Coronary artery (tissue), 2 donors: ENCODE measurements at regions not wholly inside any gene's neighbourhood (a gene's known extent, or its start where the extent isn't known, plus 50 kb on each side); places are given as distances from the start of the nearest gene placed in this dataset.

Experiments
- DNase-seq: peaks from one replicate; pipeline ENCODE4 v3.0.0-alpha.2; 2017; ENCODE audit warnings: low spot score
- H3K27ac ChIP-seq, 2 donors: fragments of 200-600 bp; sonication (generic); one replicate each; pipeline ENCODE4 v1.5.1; 2016 to 2019
- H3K4me3 ChIP-seq: fragments of 200-600 bp; sonication (generic); 2 replicates; pipeline ENCODE4 v1.5.1; 2016; ENCODE audit warnings: mild to moderate bottlenecking, moderate library complexity
- CTCF ChIP-seq: fragments of 200-600 bp; sonication (generic); IDR thresholded peaks from one replicate; pipeline ENCODE4 v1.5.1; 2019; ENCODE audit warnings: antibody characterized with exemption

DNA sequence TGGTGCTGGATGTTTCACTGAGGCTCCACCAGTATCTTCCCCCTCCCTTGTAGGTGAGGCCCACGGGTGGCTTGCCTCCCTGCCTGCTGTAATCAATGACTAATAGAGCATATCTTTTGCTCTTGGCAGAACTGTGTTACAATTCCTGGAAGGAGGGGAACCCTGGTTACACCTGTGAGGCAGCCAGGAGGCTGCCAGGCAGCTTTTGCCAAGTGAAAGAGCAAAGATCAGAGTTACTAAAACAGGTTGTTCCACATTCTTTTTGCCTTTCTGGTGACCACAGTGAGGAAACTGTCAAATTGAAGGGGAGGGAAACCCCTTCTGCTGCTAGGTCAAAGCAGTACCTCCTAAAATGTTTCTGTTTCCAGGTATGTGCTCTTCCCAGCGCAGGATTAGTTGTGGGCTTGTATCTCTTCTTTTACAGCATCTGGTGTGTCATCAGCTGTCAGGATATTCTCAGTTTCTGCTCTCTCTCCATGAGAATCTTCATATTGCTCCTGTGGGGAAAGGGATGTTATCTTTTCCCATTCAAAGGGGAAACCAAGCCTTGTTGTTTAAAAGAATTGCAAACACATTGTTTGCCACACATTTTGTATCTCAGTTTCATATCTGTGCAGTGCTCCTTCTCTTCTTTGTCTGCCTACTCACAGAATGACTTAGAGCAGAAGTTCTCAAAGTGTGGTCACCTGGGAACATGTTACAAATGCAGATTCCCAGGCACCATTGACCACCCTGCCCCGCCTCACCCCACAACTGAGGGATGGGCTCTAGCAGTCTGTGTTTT lies 137.4 kb upstream of the UMPS start:
- TF ChIP-seq CTCF = no peak
- no peak for DNase-seq
- Histone ChIP-seq H3K4me3 (no peak overlapping the region), H3K27ac (no peak overlapping the region)

DNA sequence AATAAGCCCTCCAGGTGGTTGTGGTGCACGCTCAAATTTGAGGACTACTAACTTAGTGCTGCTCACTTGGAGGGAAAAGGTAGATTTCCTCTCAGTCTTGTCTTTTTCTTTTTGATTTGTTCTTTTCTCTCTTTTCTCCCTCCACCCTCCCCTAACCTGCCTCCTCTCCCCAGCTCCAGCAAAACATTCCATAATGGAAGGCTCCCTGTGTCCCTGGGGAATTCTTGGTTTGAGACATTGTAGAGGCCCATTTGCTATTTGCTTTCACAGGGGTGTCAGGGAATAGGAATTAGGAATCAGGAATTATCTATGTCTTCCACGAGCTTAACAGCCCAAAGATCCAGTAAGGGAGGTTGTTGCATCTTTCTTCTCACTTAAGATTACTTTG lies 136.8 kb upstream of the UMPS start:
- no peak for TF ChIP-seq CTCF
- no peak overlapping the region for H3K27ac ChIP-seq
- DNase-seq = no peak
- H3K4me3 ChIP-seq = no peak overlapping the region

GRCh38 chr3:124594581-124594980 lies 135.7 kb upstream of the UMPS start:
- H3K4me3 ChIP-seq = no peak overlapping the region
- no peak for DNase-seq
- TF ChIP-seq CTCF = no peak
- H3K27ac ChIP-seq = no peak overlapping the region

- no peak for DNase-seq
- no peak for TF ChIP-seq CTCF
- Histone ChIP-seq H3K27ac (no peak overlapping the region), H3K4me3 (no peak overlapping the region)
These were observed 133.0 kb upstream of the UMPS start for GRCh38 chr3:124597273-124597672.

- DNase-seq = no peak
- H3K27ac ChIP-seq = no peak overlapping the region
- no peak overlapping the region for H3K4me3 ChIP-seq
- no peak for TF ChIP-seq CTCF
These were observed 132.3 kb upstream of the UMPS start for GRCh38 chr3:124597979-124598378.

- Histone ChIP-seq H3K4me3 (no peak overlapping the region), H3K27ac (peak overlapping the region in 1 of 2 donors; percentile 42)
- DNase-seq = no peak
- no peak for TF ChIP-seq CTCF
These were observed 131.0 kb upstream of the UMPS start for GRCh38 chr3:124599147-124599765.
